Right lobe of liver (tissue), 6 donors: ENCODE measurements at regions not wholly inside any gene's neighbourhood (a gene's known extent, or its start where the extent isn't known, plus 50 kb on each side); places are given as distances from the start of the nearest gene placed in this dataset.

Experiments used
- ATAC-seq, 4 donors: fragments of 200-7000 bp; cut with Tn5 transposase; one replicate each; pipeline ENCODE4 v1.9.1; 2020; ENCODE audit warnings: mild to moderate bottlenecking in 4 of 4, moderate library complexity in 4 of 4
- DNase-seq, 3 donors: peaks; one replicate each; pipeline ENCODE4 v3.0.0-alpha.2; 2020
- H3K27ac ChIP-seq, 3 donors: fragments of 200-600 bp; one replicate each; pipeline ENCODE4 v1.8.0; 2022
- H3K27me3 ChIP-seq, 2 donors: fragments of 200-600 bp; one replicate each; pipeline ENCODE4 v1.8.0; 2022
- H3K36me3 ChIP-seq, 4 donors: fragments of 200-600 bp; sonication (generic) in 1 of 4; one replicate each; pipeline versions ENCODE4 v1.5.1 to v1.8.0; 2017 to 2022; ENCODE audit warnings: control low read depth in 1 of 4
- H3K4me1 ChIP-seq, 4 donors: fragments of 200-600 bp; sonication (generic) in 1 of 4; one replicate each; pipeline versions ENCODE4 v1.5.1 to v1.8.0; 2017 to 2022; ENCODE audit warnings: control low read depth in 1 of 4
- H3K4me3 ChIP-seq, 3 donors: fragments of 200-600 bp; one replicate each; pipeline ENCODE4 v1.8.0; 2022
- H3K9me3 ChIP-seq, 4 donors: fragments of 200-600 bp; sonication (generic) in 1 of 4; one replicate each; pipeline versions ENCODE4 v1.5.1 to v1.8.0; 2017 to 2022; ENCODE audit warnings: control low read depth in 1 of 4
- POLR2A ChIP-seq: fragments of 450-650 bp; IDR thresholded peaks from one replicate; pipeline ENCODE4 v1.6.1; 2017; ENCODE audit warnings: antibody characterized with exemption, mild to moderate bottlenecking
- WGBS: methylation state at CpG from one replicate; pipeline ENCODE4 v1.1.6; 2018; ENCODE audit warnings: low coverage, low lambda C conversion rate; ENCODE audit not compliant: insufficient coverage; ENCODE audit errors: missing lambda C conversion rate; 5-methylcytosine and 5-hydroxymethylcytosine counted together
- intact Hi-C, 2 donors: fragments of 100-400 bp; cut with DNase I; formaldehyde crosslinking; loops; one replicate each; pipeline versions ENCODE4 v1.11.2 to v1.14.1; 2022
- TF ChIP-seq, protein P1 (sequence below), 4 donors: fragments of 200-600 bp in 3 of 4; fragments of 450-650 bp in 1 of 4; IDR thresholded peaks; one replicate each; pipeline versions ENCODE4 v1.5.1 to v1.8.0; 2016 to 2022; ENCODE audit warnings: antibody characterized with exemption in 4 of 4, mild to moderate bottlenecking in 2 of 4
- donor health status: DM: no; HTN: yes; CAD: no.
- donor health status: DM: no; HTN: no; CAD: no.
- donor health status: DM: no; HTN: no; CAD: no.
- donor health status: DM: no; HTN: yes; CAD: no.
- donor health status: DM: no; HTN: yes; CAD: no.

DNA sequence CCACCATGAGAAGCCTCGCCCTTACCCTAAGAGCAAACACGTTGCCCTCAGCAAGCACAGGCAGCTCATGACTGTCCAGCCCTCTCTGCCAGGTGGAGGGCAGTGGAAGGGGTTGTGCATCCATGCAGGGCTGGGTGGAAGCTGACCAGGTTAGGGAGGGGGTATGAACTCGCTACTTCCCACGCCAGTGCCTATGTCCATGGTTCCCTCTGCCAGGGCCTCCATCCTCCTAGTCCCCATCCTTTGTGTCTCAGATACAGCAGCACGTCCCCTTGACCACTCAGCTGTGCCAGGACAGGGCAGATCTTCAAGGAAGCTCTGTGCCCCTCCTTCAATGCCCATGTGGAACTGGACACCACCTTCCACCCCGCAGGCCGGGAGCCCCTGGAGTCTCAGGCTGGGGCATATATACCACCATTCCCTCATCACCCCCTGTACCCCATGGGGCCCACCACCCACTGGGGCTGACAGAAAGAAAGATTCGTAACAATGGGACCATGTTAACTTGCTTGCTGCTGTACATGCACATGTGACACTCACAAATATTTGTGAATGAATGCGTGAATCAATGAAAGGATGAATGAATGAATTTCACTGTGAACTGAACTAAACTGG is 90.7 kb downstream of the ANKRD60 start:
- DNase-seq, result peak in 1 of 3 donors; percentile 19
- H3K4me1 ChIP-seq, result peaks cover 0 to 5% (median 0%) of the 10 kb centered on the region in 4 donors
- H3K4me3 ChIP-seq, result no peak overlapping the region
- no peaks in the 10 kb centered on the region for H3K36me3 ChIP-seq
- no peak overlapping the region for H3K27ac ChIP-seq
- intact Hi-C loops, result no loop called here
- no peak for ATAC-seq
- H3K9me3 ChIP-seq, result no peaks in the 10 kb centered on the region
- no peak for TF ChIP-seq POLR2A
- TF ChIP-seq, protein P1, sequence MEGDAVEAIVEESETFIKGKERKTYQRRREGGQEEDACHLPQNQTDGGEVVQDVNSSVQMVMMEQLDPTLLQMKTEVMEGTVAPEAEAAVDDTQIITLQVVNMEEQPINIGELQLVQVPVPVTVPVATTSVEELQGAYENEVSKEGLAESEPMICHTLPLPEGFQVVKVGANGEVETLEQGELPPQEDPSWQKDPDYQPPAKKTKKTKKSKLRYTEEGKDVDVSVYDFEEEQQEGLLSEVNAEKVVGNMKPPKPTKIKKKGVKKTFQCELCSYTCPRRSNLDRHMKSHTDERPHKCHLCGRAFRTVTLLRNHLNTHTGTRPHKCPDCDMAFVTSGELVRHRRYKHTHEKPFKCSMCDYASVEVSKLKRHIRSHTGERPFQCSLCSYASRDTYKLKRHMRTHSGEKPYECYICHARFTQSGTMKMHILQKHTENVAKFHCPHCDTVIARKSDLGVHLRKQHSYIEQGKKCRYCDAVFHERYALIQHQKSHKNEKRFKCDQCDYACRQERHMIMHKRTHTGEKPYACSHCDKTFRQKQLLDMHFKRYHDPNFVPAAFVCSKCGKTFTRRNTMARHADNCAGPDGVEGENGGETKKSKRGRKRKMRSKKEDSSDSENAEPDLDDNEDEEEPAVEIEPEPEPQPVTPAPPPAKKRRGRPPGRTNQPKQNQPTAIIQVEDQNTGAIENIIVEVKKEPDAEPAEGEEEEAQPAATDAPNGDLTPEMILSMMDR (IDR thresholded peaks at IDR 0.05), result no peak
- H3K27me3 ChIP-seq, result peaks cover 0 to 3% of the 10 kb centered on the region in 2 donors
- WGBS, result 51% methylated on average over 4 of the region's 9 CpGs

DNA sequence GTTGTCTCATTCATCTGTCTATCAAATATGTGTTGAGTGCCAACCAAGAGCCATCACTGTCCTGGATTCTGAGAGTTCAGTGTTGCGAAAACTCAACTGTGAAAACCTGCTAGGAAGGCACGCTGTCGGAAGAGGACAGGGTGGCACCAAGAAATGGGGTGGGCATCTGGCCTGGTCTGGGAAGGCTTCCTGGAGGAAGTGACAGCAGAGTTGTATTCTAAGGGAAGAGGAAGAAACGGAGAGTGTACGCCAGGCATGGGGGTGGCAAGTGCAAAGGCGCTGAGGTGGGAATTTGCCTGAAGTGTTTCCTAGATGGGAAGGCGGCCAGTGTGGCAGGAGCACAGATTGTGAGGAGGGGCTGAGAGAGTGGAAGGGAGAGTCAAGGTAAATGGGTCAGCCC is 91.2 kb downstream of the ANKRD60 start:
- Histone ChIP-seq H3K4me3 (no peak overlapping the region), H3K36me3 (no peaks in the 10 kb centered on the region), H3K27ac (no peak overlapping the region), H3K27me3 (peaks cover 0 to 3% of the 10 kb centered on the region in 2 donors), H3K4me1 (peaks cover 0 to 5% (median 0%) of the 10 kb centered on the region in 4 donors), H3K9me3 (no peaks in the 10 kb centered on the region)
- no peak for TF ChIP-seq POLR2A
- TF ChIP-seq, protein P1 (IDR thresholded peaks at IDR 0.05), result no peak
- ATAC-seq (no peak), DNase-seq (peak in 1 of 3 donors; percentile 32)
- 79% methylated on average over 7 of the region's 7 CpGs for WGBS
- intact Hi-C loops, result no loop called here

DNA sequence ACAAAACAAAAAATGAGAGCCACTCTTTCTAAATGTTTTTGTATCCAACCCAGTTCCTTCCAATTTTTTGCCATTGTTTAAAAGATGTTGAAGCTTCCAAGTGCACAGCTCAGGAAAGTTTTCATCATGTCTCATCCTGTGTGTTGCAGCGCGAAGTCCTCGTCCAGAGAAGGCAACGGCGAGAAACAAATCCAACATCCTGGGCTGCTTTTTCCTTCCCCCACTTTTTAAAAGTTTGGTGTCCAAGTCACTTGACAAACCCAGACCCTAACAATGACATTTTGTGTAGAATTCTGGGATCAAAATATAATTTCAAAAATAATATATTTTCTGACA is 92.3 kb downstream of the ANKRD60 start:
- TF ChIP-seq, protein P1 (IDR thresholded peaks at IDR 0.05), result no peak
- TF ChIP-seq POLR2A, result no peak
- Histone ChIP-seq H3K4me1 (peaks cover 0 to 5% (median 0%) of the 10 kb centered on the region in 4 donors), H3K4me3 (no peak overlapping the region), H3K36me3 (no peaks in the 10 kb centered on the region), H3K27ac (no peak overlapping the region), H3K9me3 (no peaks in the 10 kb centered on the region), H3K27me3 (peaks cover 0 to 3% of the 10 kb centered on the region in 2 donors)
- no peak for ATAC-seq
- DNase-seq, result peak in 1 of 3 donors; percentile 7
- intact Hi-C loops, result no loop called here
- 72% methylated on average over 5 of the region's 5 CpGs for WGBS

DNA sequence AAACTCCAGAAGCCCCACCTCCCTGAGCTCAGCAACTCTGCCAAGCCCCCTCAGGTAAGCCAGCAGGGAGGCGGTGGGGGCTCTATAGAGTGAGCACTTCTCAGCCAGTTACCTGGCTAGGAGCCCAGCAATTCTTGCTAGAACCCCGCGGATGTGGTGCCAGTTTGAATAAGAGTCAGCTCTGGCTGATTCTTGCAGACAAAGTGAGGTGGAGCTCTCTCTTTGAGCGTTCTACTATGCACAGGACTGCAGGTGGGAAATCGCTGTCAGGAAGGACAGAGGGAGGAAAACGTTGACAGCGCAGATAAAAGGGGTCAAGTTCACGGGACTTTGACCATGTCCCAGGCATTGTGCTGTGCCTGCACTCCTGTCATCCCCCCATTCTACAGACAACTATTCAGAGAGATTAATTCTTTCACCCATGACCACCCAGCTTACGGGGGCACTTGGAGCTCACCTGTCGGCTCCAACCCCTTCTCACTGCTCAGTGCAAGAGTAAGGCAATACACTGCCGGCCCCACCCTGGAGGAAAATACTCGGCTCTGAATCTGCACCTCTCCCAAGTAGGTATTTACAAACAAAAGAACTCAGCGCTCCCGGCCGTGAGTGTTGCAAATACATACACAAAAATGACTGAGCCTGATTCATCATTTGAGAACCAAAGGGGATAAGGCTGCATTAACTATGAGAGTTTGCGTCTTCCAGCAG is 92.9 kb downstream of the ANKRD60 start:
- no peaks in the 10 kb centered on the region for H3K9me3 ChIP-seq
- no peak overlapping the region for H3K4me3 ChIP-seq
- peaks cover 0 to 3% of the 10 kb centered on the region in 2 donors for H3K27me3 ChIP-seq
- intact Hi-C loops, result no loop called here
- TF ChIP-seq, protein P1 (IDR thresholded peaks at IDR 0.05), result no peak
- no peak for TF ChIP-seq POLR2A
- peak in 1 of 3 donors; percentile 24 for DNase-seq
- peaks cover 0 to 5% (median 0%) of the 10 kb centered on the region in 4 donors for H3K4me1 ChIP-seq
- H3K27ac ChIP-seq, result no peak overlapping the region
- WGBS, result 5% methylated on average over 12 of the region's 16 CpGs
- ATAC-seq, result no peak
- H3K36me3 ChIP-seq, result no peaks in the 10 kb centered on the region
